Upper lobe of left lung (tissue), 6 donors: ENCODE measurements at regions not wholly inside any gene's neighbourhood (a gene's known extent, or its start where the extent isn't known, plus 50 kb on each side); places are given as distances from the start of the nearest gene placed in this dataset.

ENCODE experiments used
- ATAC-seq, 2 donors: fragments of 200-7000 bp; cut with Tn5 transposase; one replicate each; pipeline ENCODE4 v1.9.1; 2022; ENCODE audit warnings: mild to moderate bottlenecking in 2 of 2, moderate library complexity in 2 of 2; ENCODE audit not compliant: low FRiP score in 2 of 2
- DNase-seq, 2 donors: peaks; one replicate each; pipeline ENCODE4 v3.0.0-alpha.2; 2019 to 2020
- H3K27ac ChIP-seq, 4 donors: fragments of 200-600 bp; sonication (generic); one replicate each; pipeline ENCODE4 v1.5.1; 2016 to 2019
- H3K27me3 ChIP-seq, 4 donors: fragments of 200-600 bp; sonication (generic); one replicate each; pipeline ENCODE4 v1.5.1; 2017 to 2019
- H3K36me3 ChIP-seq, 4 donors: fragments of 200-600 bp; sonication (generic); one replicate each; pipeline ENCODE4 v1.5.1; 2016 to 2019
- H3K4me1 ChIP-seq, 4 donors: fragments of 200-600 bp; sonication (generic); one replicate each; pipeline ENCODE4 v1.5.1; 2018 to 2019
- H3K4me3 ChIP-seq, 4 donors: fragments of 200-600 bp; sonication (generic); one replicate each; pipeline ENCODE4 v1.5.1; 2017 to 2019; ENCODE audit warnings: mild to moderate bottlenecking in 2 of 4, moderate library complexity in 1 of 4
- H3K9me3 ChIP-seq, 4 donors: fragments of 200-600 bp; sonication (generic); one replicate each; pipeline ENCODE4 v1.5.1; 2018 to 2019
- CTCF ChIP-seq, 6 experiments: fragments of 450-650 bp in 4 of 6; fragments of 200-600 bp in 2 of 6; sonication (generic) in 2 of 6; IDR thresholded peaks; one replicate each; pipeline ENCODE4 v1.5.1; 2016 to 2019; ENCODE audit warnings: antibody characterized with exemption in 6 of 6
- EP300 ChIP-seq, 4 donors: sonication (generic); formaldehyde crosslinking; IDR thresholded peaks; one replicate each; pipeline ENCODE4 v1.5.1; 2017; ENCODE audit warnings: antibody characterized with exemption in 4 of 4, control low read depth in 2 of 4
- POLR2A ChIP-seq, 4 donors: fragments of 450-650 bp; IDR thresholded peaks; one replicate each; pipeline ENCODE4 v1.5.1; 2016 to 2017; ENCODE audit warnings: antibody characterized with exemption in 4 of 4, mild to moderate bottlenecking in 2 of 4
- POLR2AphosphoS5 ChIP-seq, 2 donors: sonication (generic); formaldehyde crosslinking; IDR thresholded peaks; one replicate each; pipeline ENCODE4 v1.5.1; 2017; ENCODE audit warnings: antibody characterized with exemption in 2 of 2
- WGBS, 2 donors: methylation state at CpG; one replicate each; pipeline ENCODE4 v1.1.5; 2017 to 2018; 5-methylcytosine and 5-hydroxymethylcytosine counted together
- donor health status: DM: no; HTN: no; CAD: no; lungs with moderate emphysema.
- donor health status: DM: no; HTN: yes; CAD: no; lungs with severe emphysema.

GRCh38 chr14:42079911-42080310, 473.2 kb downstream of the LRFN5 start:
- ATAC-seq (no peak), DNase-seq (no peak)
- no peaks in the 10 kb centered on the region for H3K4me1 ChIP-seq
- no peaks in the 10 kb centered on the region for H3K36me3 ChIP-seq
- H3K4me3 ChIP-seq, result no peak overlapping the region
- TF ChIP-seq POLR2AphosphoS5 (IDR thresholded peaks at IDR 0.05), result no peak
- no peak for TF ChIP-seq POLR2A (IDR thresholded peaks at IDR 0.05)
- no peak for TF ChIP-seq CTCF (IDR thresholded peaks at IDR 0.05)
- TF ChIP-seq EP300 (IDR thresholded peaks at IDR 0.05), result no peak
- H3K9me3 ChIP-seq, result no peaks in the 10 kb centered on the region
- H3K27me3 ChIP-seq, result no peaks in the 10 kb centered on the region
- H3K27ac ChIP-seq, result no peak overlapping the region

- no peak for TF ChIP-seq EP300 (IDR thresholded peaks at IDR 0.05)
- TF ChIP-seq POLR2AphosphoS5 (IDR thresholded peaks at IDR 0.05), result no peak
- TF ChIP-seq POLR2A (IDR thresholded peaks at IDR 0.05), result no peak
- no peak for TF ChIP-seq CTCF (IDR thresholded peaks at IDR 0.05)
- Histone ChIP-seq H3K4me3 (no peak overlapping the region), H3K36me3 (no peaks in the 10 kb centered on the region), H3K4me1 (no peaks in the 10 kb centered on the region), H3K27ac (no peak overlapping the region), H3K9me3 (no peaks in the 10 kb centered on the region), H3K27me3 (no peaks in the 10 kb centered on the region)
- WGBS, 2 donors, result 62% methylated on average over 2 of the region's 2 CpGs
- DNase-seq (no peak), ATAC-seq (no peak)
Measured at GRCh38 chr14:42078345-42078744, 471.7 kb downstream of the LRFN5 start.

- no peak for TF ChIP-seq EP300 (IDR thresholded peaks at IDR 0.05)
- no peak for TF ChIP-seq POLR2AphosphoS5 (IDR thresholded peaks at IDR 0.05)
- TF ChIP-seq POLR2A (IDR thresholded peaks at IDR 0.05), result no peak
- TF ChIP-seq CTCF (IDR thresholded peaks at IDR 0.05), result no peak
- Histone ChIP-seq H3K4me3 (no peak overlapping the region), H3K27me3 (no peaks in the 10 kb centered on the region), H3K9me3 (no peaks in the 10 kb centered on the region), H3K36me3 (no peaks in the 10 kb centered on the region), H3K4me1 (no peaks in the 10 kb centered on the region), H3K27ac (no peak overlapping the region)
- WGBS, 2 donors, result 69 to 74% methylated on average over 3 of the region's 3 CpGs
- DNase-seq (no peak), ATAC-seq (no peak)
Measured at GRCh38 chr14:42070031-42070430, 463.4 kb downstream of the LRFN5 start.

- Histone ChIP-seq H3K27ac (no peak overlapping the region), H3K36me3 (no peaks in the 10 kb centered on the region), H3K9me3 (no peaks in the 10 kb centered on the region), H3K27me3 (no peaks in the 10 kb centered on the region), H3K4me3 (no peak overlapping the region), H3K4me1 (no peaks in the 10 kb centered on the region)
- 61 to 62% methylated on average over 2 of the region's 2 CpGs for WGBS, 2 donors
- ATAC-seq (no peak), DNase-seq (no peak)
- TF ChIP-seq POLR2AphosphoS5 (IDR thresholded peaks at IDR 0.05) (no peak), CTCF (IDR thresholded peaks at IDR 0.05) (no peak)
Measured at GRCh38 chr14:42057111-42057510, 450.4 kb downstream of the LRFN5 start.

GRCh38 chr14:42047421-42048055, 440.9 kb downstream of the LRFN5 start:
- ATAC-seq, result no peak
- 45 to 48% methylated on average over 3 of the region's 3 CpGs for WGBS, 2 donors

More at GRCh38 chr14:42047421-42048055, 440.9 kb downstream of the LRFN5 start:
- Histone ChIP-seq H3K27ac (no peak overlapping the region), H3K4me3 (no peak overlapping the region), H3K36me3 (no peaks in the 10 kb centered on the region), H3K27me3 (no peaks in the 10 kb centered on the region), H3K9me3 (no peaks in the 10 kb centered on the region), H3K4me1 (no peaks in the 10 kb centered on the region)
- no peak for DNase-seq
- TF ChIP-seq POLR2A (IDR thresholded peaks at IDR 0.05) (no peak), CTCF (IDR thresholded peaks at IDR 0.05) (no peak), EP300 (IDR thresholded peaks at IDR 0.05) (no peak), POLR2AphosphoS5 (IDR thresholded peaks at IDR 0.05) (no peak)
